Activated T-helper 1 cell treated with anti-CD3 and anti-CD28 coated beads, Interleukin-12 subunit alpha, Interleukin-12 subunit beta, Interleukin-2, Interleukin-4 antibody, amounts not matched to agents 30 ng/mL and 10 ng/mL and 1 ng/mL, durations not matched to agents 14 hours and 24 hours and 36 hours (primary cell): ENCODE measurements at regions not wholly inside any gene's neighbourhood (a gene's known extent, or its start where the extent isn't known, plus 50 kb on each side); places are given as distances from the start of the nearest gene placed in this dataset.

Experiments used
- DNase-seq: peaks from one replicate; pipeline ENCODE4 v3.0.0; 2021; ENCODE audit warnings: low spot score
- H3K27ac Mint-ChIP-seq: one replicate; pipeline ENCODE4 v1.8.0; 2021; ENCODE audit warnings: mild to moderate bottlenecking, mixed read lengths
- H3K27me3 Mint-ChIP-seq: one replicate; pipeline ENCODE4 v1.8.0; 2022; ENCODE audit warnings: mild to moderate bottlenecking, moderate library complexity, mixed read lengths; ENCODE audit not compliant: insufficient read depth
- H3K36me3 Mint-ChIP-seq: one replicate; pipeline ENCODE4 v1.8.0; 2021; ENCODE audit warnings: low read depth, mixed read lengths
- H3K4me1 Mint-ChIP-seq: one replicate; pipeline ENCODE4 v1.8.0; 2021; ENCODE audit warnings: low read depth, mixed read lengths
- H3K4me3 Mint-ChIP-seq: one replicate; pipeline ENCODE4 v1.8.0; 2021; ENCODE audit warnings: mild to moderate bottlenecking, moderate library complexity, mixed read lengths
- H3K9me3 Mint-ChIP-seq: one replicate; pipeline ENCODE4 v1.8.0; 2021; ENCODE audit warnings: mixed read lengths
- intact Hi-C: fragments of 100-400 bp; cut with micrococcal nuclease; formaldehyde crosslinking; loops from one replicate; pipeline ENCODE4 v1.15.1; 2024

DNA sequence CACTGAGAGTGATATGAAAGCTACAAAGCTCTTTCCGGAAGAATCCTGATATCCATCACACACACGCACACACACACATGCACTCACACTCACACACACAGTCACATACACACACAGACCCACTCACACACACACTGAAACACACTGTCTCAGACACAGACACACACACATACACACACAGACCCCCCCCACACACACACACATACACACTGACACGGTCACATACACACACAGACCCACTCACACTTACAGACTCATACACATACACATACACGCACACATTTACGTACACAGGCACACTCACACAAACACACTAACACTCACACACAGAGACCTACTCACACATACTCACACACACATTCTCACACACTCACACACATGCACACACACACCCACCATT lies 58.6 kb downstream of the LIG4 start:
- Mint-ChIP-seq H3K9me3 (no peaks in the 10 kb centered on the region), H3K27me3 (peaks cover 2% of the 10 kb centered on the region), H3K36me3 (no peaks in the 10 kb centered on the region), H3K4me1 (no peaks in the 10 kb centered on the region), H3K27ac (no peak overlapping the region), H3K4me3 (no peak overlapping the region)
- intact Hi-C loops = loop anchor here (10.0 kb wide), 1 partner anchor 292 kb away; a partner anchor contains a TSS
- DNase-seq = no peak

DNA sequence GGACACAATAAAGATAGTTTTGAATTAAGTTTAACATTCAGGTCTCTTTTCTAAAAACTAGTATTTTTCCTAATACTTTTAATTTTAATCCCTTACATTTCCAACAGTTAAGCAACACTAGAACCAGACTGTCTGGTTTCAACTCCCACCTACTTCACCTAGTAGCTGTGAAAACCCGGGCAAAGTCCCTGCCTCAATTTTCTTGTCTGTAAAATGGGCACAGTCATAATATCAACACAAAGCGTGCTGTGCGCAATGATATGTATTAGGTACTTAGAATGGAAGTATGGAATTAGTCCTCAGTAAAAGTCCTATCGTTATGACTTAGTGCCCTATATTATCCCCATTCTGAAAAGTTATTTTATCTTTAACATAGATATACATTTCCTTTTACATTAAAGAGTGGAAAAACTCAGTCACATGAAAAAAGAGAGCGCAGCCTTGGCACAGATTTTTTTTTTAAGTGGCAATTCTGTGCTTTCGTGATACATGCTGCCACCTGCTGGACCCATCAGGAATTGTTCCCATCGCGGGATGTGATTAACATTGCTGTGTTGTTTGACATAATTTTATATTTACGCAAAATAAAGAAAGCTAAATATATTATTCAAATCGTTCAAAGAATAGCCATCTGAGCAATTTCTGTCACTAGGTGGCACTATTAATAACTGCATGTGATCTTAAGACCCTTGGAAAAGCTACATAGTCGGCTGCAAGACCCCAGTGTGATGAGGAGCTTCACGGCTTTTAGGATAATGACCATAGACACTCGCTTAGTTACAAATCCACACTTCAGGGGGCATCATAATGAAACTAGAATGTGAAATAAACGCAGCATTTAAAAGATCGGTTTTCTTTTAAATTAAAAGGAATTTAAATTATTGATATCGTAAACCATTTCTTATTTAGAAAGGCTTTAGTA lies 59.9 kb downstream of the LIG4 start:
- no peak overlapping the region for H3K4me3 Mint-ChIP-seq
- peaks cover 2% of the 10 kb centered on the region for H3K27me3 Mint-ChIP-seq
- H3K27ac Mint-ChIP-seq = no peak overlapping the region
- no peaks in the 10 kb centered on the region for H3K36me3 Mint-ChIP-seq
- intact Hi-C loops = loop anchor here (1.0 to 10.0 kb wide), 3 partner anchors 291 to 950 kb away; a partner anchor contains a TSS
- no peaks in the 10 kb centered on the region for H3K9me3 Mint-ChIP-seq
- DNase-seq = peak; percentile 12
- no peaks in the 10 kb centered on the region for H3K4me1 Mint-ChIP-seq

DNA sequence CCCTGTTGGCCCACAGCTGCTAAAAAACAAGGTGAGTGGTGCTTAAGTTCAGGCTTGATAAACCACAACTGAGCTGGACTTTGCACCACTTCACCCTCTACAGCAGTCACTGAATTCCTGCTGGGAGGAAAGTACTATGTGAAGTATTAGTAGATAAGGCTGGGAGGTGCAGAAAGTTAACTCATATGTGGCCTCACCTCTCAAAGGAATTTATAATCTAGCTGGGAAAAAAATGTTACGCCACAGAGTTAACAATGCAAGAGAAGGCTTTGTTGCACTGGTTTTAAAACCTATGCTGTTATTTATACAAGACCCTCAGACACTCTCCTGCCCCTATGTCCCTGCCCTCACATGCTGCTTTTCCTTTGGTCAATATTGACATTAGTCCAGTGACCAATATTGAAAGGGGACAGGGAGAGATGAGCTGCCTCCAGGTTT lies 60.9 kb downstream of the LIG4 start:
- H3K27ac Mint-ChIP-seq = no peak overlapping the region
- H3K9me3 Mint-ChIP-seq = no peaks in the 10 kb centered on the region
- no peak overlapping the region for H3K4me3 Mint-ChIP-seq
- no peaks in the 10 kb centered on the region for H3K4me1 Mint-ChIP-seq
- peaks cover 2% of the 10 kb centered on the region for H3K27me3 Mint-ChIP-seq
- DNase-seq = no peak
- intact Hi-C loops = loop anchor here (10.0 kb wide), 1 partner anchor 290 kb away; a partner anchor contains a TSS
- H3K36me3 Mint-ChIP-seq = no peaks in the 10 kb centered on the region

DNA sequence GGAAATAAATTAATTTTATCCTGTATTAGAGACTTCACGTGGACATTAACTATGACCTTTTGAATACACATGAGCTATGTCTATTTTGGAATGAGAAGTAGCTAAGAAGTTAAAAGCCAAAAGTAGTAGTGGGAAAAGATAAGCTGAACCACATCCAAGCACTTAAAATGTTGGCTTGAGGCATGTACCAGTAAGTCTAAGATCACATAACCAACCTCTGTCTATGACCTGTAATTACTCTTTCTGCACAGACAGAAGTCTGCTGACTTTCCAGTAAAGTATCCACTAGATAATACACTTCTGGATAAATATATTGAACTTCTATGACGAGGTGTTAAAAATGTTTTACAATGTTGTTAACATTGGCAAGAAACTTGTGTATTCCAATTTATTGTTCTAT lies 68.7 kb downstream of the LIG4 start:
- H3K9me3 Mint-ChIP-seq = no peaks in the 10 kb centered on the region
- H3K27me3 Mint-ChIP-seq = no peaks in the 10 kb centered on the region
- no peak overlapping the region for H3K27ac Mint-ChIP-seq
- H3K4me1 Mint-ChIP-seq = no peaks in the 10 kb centered on the region
- no peak for DNase-seq
- no peaks in the 10 kb centered on the region for H3K36me3 Mint-ChIP-seq
- intact Hi-C loops = no loop called here
- no peak overlapping the region for H3K4me3 Mint-ChIP-seq

DNA sequence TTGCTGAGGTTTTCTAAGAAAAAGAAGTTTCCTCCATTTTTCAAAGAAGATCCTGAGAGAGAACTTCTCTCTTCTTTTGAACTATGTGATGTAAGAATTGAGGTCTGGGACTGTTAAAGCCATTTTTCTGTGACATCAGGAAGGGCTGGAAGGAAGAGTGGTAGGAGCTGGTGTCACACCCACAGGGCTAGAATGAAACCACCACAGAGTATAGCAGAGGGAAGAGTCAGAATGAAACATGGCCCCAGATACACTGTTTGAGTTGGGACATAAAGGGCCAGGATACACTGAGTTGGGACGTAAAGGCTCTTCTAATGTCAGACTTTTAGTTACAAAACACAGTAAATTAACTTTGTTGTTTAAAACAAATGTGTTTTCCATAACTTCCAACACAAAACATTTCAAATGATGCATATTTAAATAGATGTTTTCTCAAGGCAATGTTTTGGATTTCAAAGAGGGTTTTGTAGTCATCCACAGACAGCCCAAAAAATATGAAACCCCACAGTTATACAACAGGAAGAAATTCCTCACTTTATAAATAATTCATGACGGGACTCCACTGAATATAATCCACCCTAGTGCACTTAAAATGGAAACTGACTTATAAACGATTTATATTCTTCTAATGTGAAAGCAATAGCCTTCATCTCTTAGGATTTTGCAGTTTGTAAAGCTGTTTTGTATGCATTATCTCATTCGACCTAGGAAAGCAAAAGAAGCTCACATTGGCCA lies 72.5 kb downstream of the LIG4 start:
- DNase-seq = no peak
- Mint-ChIP-seq H3K27ac (no peak overlapping the region), H3K4me3 (no peak overlapping the region), H3K9me3 (no peaks in the 10 kb centered on the region), H3K4me1 (no peaks in the 10 kb centered on the region), H3K36me3 (no peaks in the 10 kb centered on the region), H3K27me3 (no peaks in the 10 kb centered on the region)
- intact Hi-C loops = no loop called here

DNA sequence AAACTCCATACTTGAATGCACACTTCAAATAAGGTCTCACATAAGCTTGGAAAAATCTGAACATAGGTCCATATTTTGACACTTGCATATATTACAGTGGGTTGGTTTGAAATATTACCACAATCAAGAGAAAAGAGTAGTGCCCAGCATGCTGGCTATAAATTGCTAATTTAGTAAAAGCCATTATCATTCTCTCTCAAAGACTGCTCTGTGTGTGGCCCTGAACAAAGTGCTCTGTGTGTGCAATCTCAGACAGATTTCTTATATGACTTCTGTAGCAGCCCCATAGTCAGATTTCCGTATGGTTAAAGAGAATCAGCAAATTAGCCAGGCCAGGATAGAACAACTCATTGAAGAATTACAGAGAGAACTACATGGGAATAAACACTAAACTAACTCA lies 78.2 kb downstream of the LIG4 start:
- H3K4me1 Mint-ChIP-seq = no peaks in the 10 kb centered on the region
- H3K27ac Mint-ChIP-seq = no peak overlapping the region
- intact Hi-C loops = no loop called here
- no peak overlapping the region for H3K4me3 Mint-ChIP-seq
- no peak for DNase-seq
- H3K27me3 Mint-ChIP-seq = no peaks in the 10 kb centered on the region
- H3K36me3 Mint-ChIP-seq = no peaks in the 10 kb centered on the region
- no peaks in the 10 kb centered on the region for H3K9me3 Mint-ChIP-seq

DNA sequence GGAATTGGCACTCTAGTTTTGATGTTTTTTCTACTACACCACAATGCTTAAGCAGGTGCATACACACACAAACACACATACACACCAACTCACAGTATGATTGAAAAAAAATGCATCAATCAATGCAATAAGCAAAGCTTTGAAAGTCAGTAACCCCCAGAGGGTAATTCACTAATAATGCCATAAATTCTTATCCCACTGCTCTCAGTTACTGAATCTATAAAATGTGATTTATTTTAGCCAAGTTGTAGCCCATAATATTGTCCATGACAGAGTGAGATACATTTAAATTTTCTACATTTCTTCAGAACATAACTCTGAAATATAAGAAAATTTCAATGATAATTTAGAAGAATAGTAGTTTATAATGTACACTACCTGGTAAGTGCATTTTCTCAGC lies 87.9 kb downstream of the LIG4 start:
- Mint-ChIP-seq H3K36me3 (no peaks in the 10 kb centered on the region), H3K27ac (no peak overlapping the region), H3K4me3 (no peak overlapping the region), H3K4me1 (no peaks in the 10 kb centered on the region), H3K9me3 (no peaks in the 10 kb centered on the region), H3K27me3 (peaks cover 1% of the 10 kb centered on the region)
- intact Hi-C loops = no loop called here
- no peak for DNase-seq

DNA sequence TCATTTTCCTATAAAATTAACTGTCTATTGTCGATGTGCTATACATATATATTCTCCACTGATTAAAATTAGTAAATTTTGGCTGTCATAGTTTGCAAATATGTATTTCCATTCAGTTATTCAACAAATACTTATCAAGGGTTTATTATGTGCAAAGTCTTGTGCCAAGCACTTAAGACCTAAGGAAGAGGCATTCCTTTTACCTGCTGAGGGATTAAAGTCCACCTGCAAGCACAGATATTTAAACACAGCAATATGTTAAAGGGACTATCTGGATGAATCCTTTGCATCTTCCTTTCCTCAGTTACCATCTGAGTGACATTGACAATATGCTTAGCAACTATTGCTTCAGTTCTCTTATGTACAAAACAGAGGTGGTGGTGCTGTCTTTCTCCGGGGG lies 89.3 kb downstream of the LIG4 start:
- no peaks in the 10 kb centered on the region for H3K4me1 Mint-ChIP-seq
- peaks cover 1% of the 10 kb centered on the region for H3K27me3 Mint-ChIP-seq
- no peak overlapping the region for H3K27ac Mint-ChIP-seq
- no peaks in the 10 kb centered on the region for H3K36me3 Mint-ChIP-seq
- H3K4me3 Mint-ChIP-seq = no peak overlapping the region
- intact Hi-C loops = no loop called here
- H3K9me3 Mint-ChIP-seq = no peaks in the 10 kb centered on the region
- no peak for DNase-seq

DNA sequence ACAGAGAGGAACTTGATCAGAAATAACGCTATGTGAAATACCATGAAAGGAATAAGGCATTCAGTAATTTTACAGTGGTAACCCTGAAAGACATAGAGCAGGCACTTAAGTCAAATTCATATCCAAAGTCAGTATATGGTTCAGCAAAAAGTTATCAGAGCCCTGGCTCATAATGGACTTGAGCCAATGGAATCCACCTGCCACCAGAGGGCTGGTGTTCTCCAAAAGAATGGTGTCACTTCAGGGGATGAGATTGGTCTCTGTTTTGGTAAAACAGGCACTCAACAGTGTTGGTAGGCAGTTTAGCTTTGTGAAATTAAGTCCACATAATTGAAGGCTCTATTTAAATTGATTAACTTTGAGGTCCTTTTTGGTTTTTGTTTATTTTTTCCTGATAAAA lies 93.9 kb downstream of the LIG4 start:
- H3K27ac Mint-ChIP-seq = no peak overlapping the region
- H3K4me1 Mint-ChIP-seq = no peaks in the 10 kb centered on the region
- H3K36me3 Mint-ChIP-seq = no peaks in the 10 kb centered on the region
- peaks cover 1% of the 10 kb centered on the region for H3K27me3 Mint-ChIP-seq
- H3K9me3 Mint-ChIP-seq = no peaks in the 10 kb centered on the region
- no peak overlapping the region for H3K4me3 Mint-ChIP-seq
- intact Hi-C loops = no loop called here
- no peak for DNase-seq

DNA sequence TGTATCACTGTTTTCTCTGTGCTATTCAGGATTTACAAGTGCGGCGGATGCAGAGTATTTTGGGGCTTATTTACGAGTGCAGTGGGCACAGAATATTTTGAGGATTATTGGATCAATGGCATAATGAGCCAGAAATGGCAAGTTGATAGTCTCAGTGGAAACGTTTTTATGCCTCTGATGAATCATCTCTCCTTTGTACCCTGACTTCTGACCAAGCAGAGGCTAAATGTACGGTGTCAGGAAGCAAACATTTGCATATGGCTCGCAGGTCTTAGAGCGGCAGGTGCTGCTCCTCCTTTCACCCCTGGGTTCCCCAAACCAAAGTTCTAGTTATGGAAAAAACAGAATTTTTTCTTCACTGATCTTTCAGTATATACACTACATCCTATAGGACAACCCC lies 94.5 kb downstream of the LIG4 start:
- Mint-ChIP-seq H3K27ac (no peak overlapping the region), H3K36me3 (no peaks in the 10 kb centered on the region), H3K4me1 (no peaks in the 10 kb centered on the region), H3K9me3 (no peaks in the 10 kb centered on the region), H3K4me3 (no peak overlapping the region), H3K27me3 (peaks cover 1% of the 10 kb centered on the region)
- no peak for DNase-seq
- intact Hi-C loops = no loop called here

DNA sequence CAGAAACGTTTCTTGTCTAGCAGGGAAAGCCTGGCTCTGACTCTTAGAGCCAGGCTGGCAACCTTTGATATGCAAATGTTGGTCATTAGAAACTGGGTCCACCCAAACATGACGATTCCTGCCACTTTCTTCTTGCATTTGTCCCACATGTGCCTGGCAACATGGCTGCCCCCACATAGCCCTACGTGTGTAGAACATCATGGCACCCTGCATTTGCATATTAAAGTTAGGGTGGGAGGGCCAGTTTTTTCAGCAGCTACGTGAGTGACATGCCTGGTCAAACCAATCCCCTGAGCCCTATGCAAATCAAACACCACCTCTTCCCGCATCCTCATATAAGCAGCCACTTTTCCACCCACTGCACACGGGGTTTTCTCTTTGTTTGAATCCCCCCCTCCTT lies 95.0 kb downstream of the LIG4 start:
- Mint-ChIP-seq H3K27me3 (peaks cover 1% of the 10 kb centered on the region), H3K36me3 (no peaks in the 10 kb centered on the region), H3K4me1 (no peaks in the 10 kb centered on the region), H3K9me3 (no peaks in the 10 kb centered on the region), H3K4me3 (no peak overlapping the region), H3K27ac (no peak overlapping the region)
- DNase-seq = no peak
- intact Hi-C loops = no loop called here

DNA sequence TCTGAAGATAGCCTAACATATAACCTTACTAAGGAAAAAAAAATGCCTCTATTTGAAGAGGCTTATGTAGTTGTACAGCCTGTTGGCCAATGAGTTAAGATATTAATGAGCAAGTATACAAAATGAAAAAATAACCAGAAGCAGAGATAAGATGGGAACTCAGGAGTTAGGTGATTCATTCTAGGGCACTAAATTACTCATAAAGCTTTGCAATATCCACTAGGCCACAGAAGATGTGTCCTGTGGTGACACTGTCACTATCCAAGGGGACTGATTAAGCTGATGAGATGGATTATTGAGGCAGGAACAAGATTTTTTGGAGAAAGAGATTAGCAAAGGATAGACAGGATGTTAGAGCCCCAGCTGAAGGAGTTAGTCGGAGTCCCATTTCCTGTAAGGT lies 99.6 kb downstream of the LIG4 start:
- Mint-ChIP-seq H3K36me3 (no peaks in the 10 kb centered on the region), H3K27ac (no peak overlapping the region), H3K4me3 (no peak overlapping the region), H3K9me3 (no peaks in the 10 kb centered on the region), H3K4me1 (no peaks in the 10 kb centered on the region), H3K27me3 (no peaks in the 10 kb centered on the region)
- no peak for DNase-seq
- intact Hi-C loops = no loop called here

DNA sequence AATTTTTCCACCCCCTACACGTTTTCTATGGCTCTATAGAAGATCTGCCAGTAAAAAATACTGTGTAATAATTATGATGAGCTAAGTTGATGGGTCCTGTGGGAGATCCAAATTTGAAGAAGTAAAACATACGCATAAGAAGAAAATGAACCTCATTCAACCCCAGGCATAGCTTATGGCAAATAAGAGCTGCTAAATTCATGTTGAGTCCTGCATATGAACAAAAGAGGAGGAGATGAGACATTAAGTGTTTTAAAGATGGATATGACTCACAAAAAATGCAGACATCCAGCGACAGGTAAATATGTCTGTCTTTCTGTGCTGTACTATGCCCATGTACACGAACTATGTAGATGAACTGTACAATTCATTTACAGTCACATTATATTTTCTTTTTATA lies 101.9 kb downstream of the LIG4 start:
- H3K27me3 Mint-ChIP-seq = no peaks in the 10 kb centered on the region
- H3K4me3 Mint-ChIP-seq = no peak overlapping the region
- no peaks in the 10 kb centered on the region for H3K9me3 Mint-ChIP-seq
- H3K27ac Mint-ChIP-seq = no peak overlapping the region
- no peaks in the 10 kb centered on the region for H3K36me3 Mint-ChIP-seq
- no peak for DNase-seq
- H3K4me1 Mint-ChIP-seq = no peaks in the 10 kb centered on the region
- intact Hi-C loops = no loop called here
